ENCODE measurements at regions not wholly inside any gene's neighbourhood (a gene's known extent, or its start where the extent isn't known, plus 50 kb on each side); places are given as distances from the start of the nearest gene placed in this dataset.

DNA sequence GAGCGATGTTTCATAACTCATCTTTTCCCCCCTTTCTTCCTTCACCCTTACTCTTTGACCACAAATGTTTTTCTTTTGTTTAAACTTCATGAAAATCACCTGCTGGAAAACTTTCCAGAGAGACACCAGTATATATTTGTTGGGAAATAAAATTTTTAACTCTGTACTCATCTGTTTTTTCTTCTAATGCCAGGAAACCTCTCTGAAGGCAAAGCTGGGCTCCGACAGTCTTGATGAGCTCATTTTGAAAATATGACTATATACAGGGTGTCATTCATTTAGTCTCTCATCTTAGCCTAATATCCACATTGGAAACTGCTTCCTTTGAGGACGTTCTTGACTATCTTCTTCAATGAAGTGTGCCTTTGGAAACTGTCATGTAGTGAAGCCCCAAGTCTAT lies 339.6 kb upstream of the ROBO2 start:
- TF ChIP-seq, protein P1, sequence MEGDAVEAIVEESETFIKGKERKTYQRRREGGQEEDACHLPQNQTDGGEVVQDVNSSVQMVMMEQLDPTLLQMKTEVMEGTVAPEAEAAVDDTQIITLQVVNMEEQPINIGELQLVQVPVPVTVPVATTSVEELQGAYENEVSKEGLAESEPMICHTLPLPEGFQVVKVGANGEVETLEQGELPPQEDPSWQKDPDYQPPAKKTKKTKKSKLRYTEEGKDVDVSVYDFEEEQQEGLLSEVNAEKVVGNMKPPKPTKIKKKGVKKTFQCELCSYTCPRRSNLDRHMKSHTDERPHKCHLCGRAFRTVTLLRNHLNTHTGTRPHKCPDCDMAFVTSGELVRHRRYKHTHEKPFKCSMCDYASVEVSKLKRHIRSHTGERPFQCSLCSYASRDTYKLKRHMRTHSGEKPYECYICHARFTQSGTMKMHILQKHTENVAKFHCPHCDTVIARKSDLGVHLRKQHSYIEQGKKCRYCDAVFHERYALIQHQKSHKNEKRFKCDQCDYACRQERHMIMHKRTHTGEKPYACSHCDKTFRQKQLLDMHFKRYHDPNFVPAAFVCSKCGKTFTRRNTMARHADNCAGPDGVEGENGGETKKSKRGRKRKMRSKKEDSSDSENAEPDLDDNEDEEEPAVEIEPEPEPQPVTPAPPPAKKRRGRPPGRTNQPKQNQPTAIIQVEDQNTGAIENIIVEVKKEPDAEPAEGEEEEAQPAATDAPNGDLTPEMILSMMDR (IDR thresholded peaks at IDR 0.05; ENCODE audit: insufficient read depth, low read length): no peak
- TF ChIP-seq POLR2AphosphoS5 (IDR thresholded peaks at IDR 0.05; ENCODE audit: low read depth) (no peak), GABPA (IDR thresholded peaks at IDR 0.05; ENCODE audit: low read depth) (no peak), SPI1 (IDR thresholded peaks at IDR 0.05; ENCODE audit: borderline replicate concordance, low read depth) (no peak)
- TF ChIP-seq, protein P2, sequence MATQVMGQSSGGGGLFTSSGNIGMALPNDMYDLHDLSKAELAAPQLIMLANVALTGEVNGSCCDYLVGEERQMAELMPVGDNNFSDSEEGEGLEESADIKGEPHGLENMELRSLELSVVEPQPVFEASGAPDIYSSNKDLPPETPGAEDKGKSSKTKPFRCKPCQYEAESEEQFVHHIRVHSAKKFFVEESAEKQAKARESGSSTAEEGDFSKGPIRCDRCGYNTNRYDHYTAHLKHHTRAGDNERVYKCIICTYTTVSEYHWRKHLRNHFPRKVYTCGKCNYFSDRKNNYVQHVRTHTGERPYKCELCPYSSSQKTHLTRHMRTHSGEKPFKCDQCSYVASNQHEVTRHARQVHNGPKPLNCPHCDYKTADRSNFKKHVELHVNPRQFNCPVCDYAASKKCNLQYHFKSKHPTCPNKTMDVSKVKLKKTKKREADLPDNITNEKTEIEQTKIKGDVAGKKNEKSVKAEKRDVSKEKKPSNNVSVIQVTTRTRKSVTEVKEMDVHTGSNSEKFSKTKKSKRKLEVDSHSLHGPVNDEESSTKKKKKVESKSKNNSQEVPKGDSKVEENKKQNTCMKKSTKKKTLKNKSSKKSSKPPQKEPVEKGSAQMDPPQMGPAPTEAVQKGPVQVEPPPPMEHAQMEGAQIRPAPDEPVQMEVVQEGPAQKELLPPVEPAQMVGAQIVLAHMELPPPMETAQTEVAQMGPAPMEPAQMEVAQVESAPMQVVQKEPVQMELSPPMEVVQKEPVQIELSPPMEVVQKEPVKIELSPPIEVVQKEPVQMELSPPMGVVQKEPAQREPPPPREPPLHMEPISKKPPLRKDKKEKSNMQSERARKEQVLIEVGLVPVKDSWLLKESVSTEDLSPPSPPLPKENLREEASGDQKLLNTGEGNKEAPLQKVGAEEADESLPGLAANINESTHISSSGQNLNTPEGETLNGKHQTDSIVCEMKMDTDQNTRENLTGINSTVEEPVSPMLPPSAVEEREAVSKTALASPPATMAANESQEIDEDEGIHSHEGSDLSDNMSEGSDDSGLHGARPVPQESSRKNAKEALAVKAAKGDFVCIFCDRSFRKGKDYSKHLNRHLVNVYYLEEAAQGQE (IDR thresholded peaks at IDR 0.05; ENCODE audit: insufficient replicate concordance, low read depth): no peak

Data from HL-60 (cell line).